ENCODE measurements at regions not wholly inside any gene's neighbourhood (a gene's known extent, or its start where the extent isn't known, plus 50 kb on each side); places are given as distances from the start of the nearest gene placed in this dataset.

DNA sequence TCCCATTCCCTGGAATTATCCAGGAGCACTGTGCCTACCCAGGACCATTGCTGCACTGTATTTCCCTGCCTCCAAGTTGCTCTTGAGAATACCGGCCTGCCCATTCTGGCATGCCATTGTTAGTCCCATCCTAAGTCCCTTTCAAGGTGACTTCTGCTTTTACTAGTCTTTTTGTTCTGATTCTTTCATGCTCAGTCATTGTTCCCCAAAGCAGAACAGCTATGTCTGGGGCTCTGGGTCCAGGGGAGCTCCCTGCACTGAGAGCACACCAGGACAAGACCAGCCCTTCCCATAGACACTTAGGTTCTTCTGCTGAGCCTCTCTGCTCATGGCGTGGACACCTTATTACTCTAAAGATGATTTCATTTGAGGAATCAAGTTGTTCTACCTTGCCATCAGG is 388.9 kb upstream of the KLF4 start:
- Histone ChIP-seq H2AK5ac (ENCODE audit: insufficient read length, low read length) (no peak overlapping the region), H3K27me3 (ENCODE audit: insufficient read depth, low read length) (no peaks in the 10 kb centered on the region), H3K4ac (ENCODE audit: low read depth, low read length) (no peak overlapping the region), H2BK20ac (ENCODE audit: low read depth, low read length, poor library complexity, severe bottlenecking) (no peak overlapping the region), H3K23me2 (ENCODE audit: insufficient read length, low read depth, low read length, poor library complexity, severe bottlenecking) (no peaks in the 10 kb centered on the region), H2BK5ac (ENCODE audit: insufficient read length, low read length) (no peak overlapping the region), H3K27ac (ENCODE audit: insufficient read length, low read depth, low read length) (no peak overlapping the region), H3K9me3 (ENCODE audit: control insufficient read depth, low read depth, low read length) (no peaks in the 10 kb centered on the region), H3K18ac (ENCODE audit: insufficient read length, low read depth, low read length) (no peak overlapping the region), H2BK15ac (ENCODE audit: low read depth, low read length) (no peak overlapping the region), H4K5ac (ENCODE audit: insufficient read length, low read depth, low read length) (no peak overlapping the region), H3K14ac (ENCODE audit: insufficient read depth, low read length) (no peak overlapping the region), H4K8ac (replicated peaks; ENCODE audit: insufficient read length, low read depth, low read length) (no peak overlapping the region), H2BK12ac (ENCODE audit: insufficient read length, low read depth, low read length) (no peak overlapping the region), H4K91ac (ENCODE audit: insufficient read length, low read depth, low read length) (no peak overlapping the region), H4K20me1 (ENCODE audit: control insufficient read depth, insufficient read depth, insufficient read length) (no peaks in the 10 kb centered on the region), H3K4me1 (ENCODE audit: insufficient read depth, low read length) (no peaks in the 10 kb centered on the region), H3K9ac (ENCODE audit: extremely low read depth, insufficient read length, low read length) (no peak overlapping the region), H3K56ac (ENCODE audit: insufficient read length, low read depth, low read length) (no peak overlapping the region), H3K79me1 (ENCODE audit: insufficient read depth, low read depth, low read length, poor library complexity, severe bottlenecking) (no peaks in the 10 kb centered on the region), H3T11ph (ENCODE audit: low read length) (no peak overlapping the region), H3K79me2 (ENCODE audit: insufficient read depth, low read length) (no peaks in the 10 kb centered on the region), H3K23ac (ENCODE audit: insufficient read length, low read depth, low read length) (no peak overlapping the region), H2BK120ac (ENCODE audit: low read depth, low read length, poor library complexity, severe bottlenecking) (no peak overlapping the region), H3K4me2 (ENCODE audit: insufficient read depth, insufficient read length, low read length) (no peak overlapping the region), H2AFZ (ENCODE audit: low read length) (no peak overlapping the region)
- Mint-ChIP-seq H3K36me3 (ENCODE audit: insufficient read depth in 1 of 3, low read depth in 3 of 3) (no peaks in the 10 kb centered on the region), H3K27ac (no peak overlapping the region), H3K27me3 (ENCODE audit: low read depth) (peaks cover 22% of the 10 kb centered on the region), H3K9me3 (no peaks in the 10 kb centered on the region), H3K4me1 (peaks cover 3 to 30% of the 10 kb centered on the region in 2 experiments), H3K4me3 (no peak overlapping the region)
- TF ChIP-seq, protein P1, sequence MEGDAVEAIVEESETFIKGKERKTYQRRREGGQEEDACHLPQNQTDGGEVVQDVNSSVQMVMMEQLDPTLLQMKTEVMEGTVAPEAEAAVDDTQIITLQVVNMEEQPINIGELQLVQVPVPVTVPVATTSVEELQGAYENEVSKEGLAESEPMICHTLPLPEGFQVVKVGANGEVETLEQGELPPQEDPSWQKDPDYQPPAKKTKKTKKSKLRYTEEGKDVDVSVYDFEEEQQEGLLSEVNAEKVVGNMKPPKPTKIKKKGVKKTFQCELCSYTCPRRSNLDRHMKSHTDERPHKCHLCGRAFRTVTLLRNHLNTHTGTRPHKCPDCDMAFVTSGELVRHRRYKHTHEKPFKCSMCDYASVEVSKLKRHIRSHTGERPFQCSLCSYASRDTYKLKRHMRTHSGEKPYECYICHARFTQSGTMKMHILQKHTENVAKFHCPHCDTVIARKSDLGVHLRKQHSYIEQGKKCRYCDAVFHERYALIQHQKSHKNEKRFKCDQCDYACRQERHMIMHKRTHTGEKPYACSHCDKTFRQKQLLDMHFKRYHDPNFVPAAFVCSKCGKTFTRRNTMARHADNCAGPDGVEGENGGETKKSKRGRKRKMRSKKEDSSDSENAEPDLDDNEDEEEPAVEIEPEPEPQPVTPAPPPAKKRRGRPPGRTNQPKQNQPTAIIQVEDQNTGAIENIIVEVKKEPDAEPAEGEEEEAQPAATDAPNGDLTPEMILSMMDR (conservative IDR thresholded peaks at IDR 0.05): no peak
- WGBS (ENCODE audit: extremely low coverage, insufficient read length, low lambda C conversion rate): no CpG with 5 or more reads among the region's 2 CpGs
- DNase-seq: no peak
